GM19043 (cell line): ENCODE measurements at regions not wholly inside any gene's neighbourhood (a gene's known extent, or its start where the extent isn't known, plus 50 kb on each side); places are given as distances from the start of the nearest gene placed in this dataset.
"Not testable (repeated sequence)": the region's sequence is repeated elsewhere in the genome, so short reads cannot be mapped to it uniquely, and the experiment has no call there.

Source experiments
- ATAC-seq: cut with Tn5 transposase; IDR thresholded peaks from one replicate; pipeline ENCODE4 v1.9.1; 2021; ENCODE audit warnings: low read depth; ENCODE audit not compliant: unreplicated experiment

- no peak for ATAC-seq
Observed at GRCh38 chr16:86222547-86222946, 287.8 kb upstream of the FOXF1 start.

- ATAC-seq = no peak
Observed at GRCh38 chr16:86222965-86223551, 287.3 kb upstream of the FOXF1 start.

GRCh38 chr16:86224126-86224525 is 286.2 kb upstream of the FOXF1 start:
- ATAC-seq = no peak

- ATAC-seq = no peak
Observed at GRCh38 chr16:86224629-86225028, 285.7 kb upstream of the FOXF1 start.

- ATAC-seq = no peak
Observed at GRCh38 chr16:86225905-86226371, 284.4 kb upstream of the FOXF1 start.

- ATAC-seq = no peak
Observed at GRCh38 chr16:86227041-86227440, 283.3 kb upstream of the FOXF1 start.

- no peak for ATAC-seq
Observed at GRCh38 chr16:86227801-86228200, 282.5 kb upstream of the FOXF1 start.

- ATAC-seq = no peak
Observed at GRCh38 chr16:86228713-86229112, 281.6 kb upstream of the FOXF1 start.

- ATAC-seq = no peak
Observed at GRCh38 chr16:86229283-86229682, 281.0 kb upstream of the FOXF1 start.

- ATAC-seq = no peak
Observed at GRCh38 chr16:86229866-86230656, 280.3 kb upstream of the FOXF1 start.

GRCh38 chr16:86231321-86231995 is 278.9 kb upstream of the FOXF1 start:
- no peak for ATAC-seq

GRCh38 chr16:86231996-86232350 is 278.4 kb upstream of the FOXF1 start:
- no peak for ATAC-seq

- no peak for ATAC-seq
Observed at GRCh38 chr16:86232496-86232895, 277.8 kb upstream of the FOXF1 start.

- ATAC-seq = not testable (repeated sequence)
Observed at GRCh38 chr16:86233506-86233905, 276.8 kb upstream of the FOXF1 start.

- no peak for ATAC-seq
Observed at GRCh38 chr16:86239381-86239780, 270.9 kb upstream of the FOXF1 start.

GRCh38 chr16:86240716-86241363 is 269.5 kb upstream of the FOXF1 start:
- no peak for ATAC-seq

GRCh38 chr16:86241681-86242080 is 268.6 kb upstream of the FOXF1 start:
- ATAC-seq = no peak

- ATAC-seq = no peak
Observed at GRCh38 chr16:86242244-86243122, 267.8 kb upstream of the FOXF1 start.

- ATAC-seq = no peak
Observed at GRCh38 chr16:86243123-86243473, 267.2 kb upstream of the FOXF1 start.

GRCh38 chr16:86243571-86244154 is 266.7 kb upstream of the FOXF1 start:
- ATAC-seq = no peak
